ENCODE measurements at regions not wholly inside any gene's neighbourhood (a gene's known extent, or its start where the extent isn't known, plus 50 kb on each side); places are given as distances from the start of the nearest gene placed in this dataset.

DNA sequence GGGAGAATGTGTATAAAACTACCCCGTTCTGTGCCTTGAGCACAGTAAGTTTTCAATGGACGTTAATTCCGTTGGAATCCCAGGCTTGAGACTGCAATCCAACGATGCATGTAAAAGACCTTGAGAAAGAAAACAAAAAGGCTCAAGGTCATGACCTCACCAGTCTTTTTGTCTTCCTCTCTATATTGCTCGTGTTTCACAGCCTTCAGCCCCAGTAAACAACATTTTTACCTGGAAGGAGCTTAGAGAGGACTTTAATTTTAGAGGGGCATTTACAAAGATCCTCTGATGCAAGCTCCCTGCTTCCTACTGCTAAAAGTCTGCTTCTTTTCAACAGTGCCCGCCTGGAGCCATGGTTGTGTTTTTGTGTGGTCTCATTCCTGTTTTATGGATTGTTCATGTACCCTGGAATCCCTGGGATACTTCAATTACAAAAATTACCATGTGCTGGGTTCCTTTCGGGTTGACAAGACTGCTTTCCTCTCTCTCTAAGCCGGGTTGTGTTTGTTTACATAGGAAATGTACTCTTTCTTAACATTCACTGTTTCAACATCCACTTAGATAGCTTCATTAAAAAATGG, 320.1 kb upstream of the NFE2L3 start:
- DNase-seq (ENCODE audit: low read depth), result no peak
- TF ChIP-seq, protein P1, sequence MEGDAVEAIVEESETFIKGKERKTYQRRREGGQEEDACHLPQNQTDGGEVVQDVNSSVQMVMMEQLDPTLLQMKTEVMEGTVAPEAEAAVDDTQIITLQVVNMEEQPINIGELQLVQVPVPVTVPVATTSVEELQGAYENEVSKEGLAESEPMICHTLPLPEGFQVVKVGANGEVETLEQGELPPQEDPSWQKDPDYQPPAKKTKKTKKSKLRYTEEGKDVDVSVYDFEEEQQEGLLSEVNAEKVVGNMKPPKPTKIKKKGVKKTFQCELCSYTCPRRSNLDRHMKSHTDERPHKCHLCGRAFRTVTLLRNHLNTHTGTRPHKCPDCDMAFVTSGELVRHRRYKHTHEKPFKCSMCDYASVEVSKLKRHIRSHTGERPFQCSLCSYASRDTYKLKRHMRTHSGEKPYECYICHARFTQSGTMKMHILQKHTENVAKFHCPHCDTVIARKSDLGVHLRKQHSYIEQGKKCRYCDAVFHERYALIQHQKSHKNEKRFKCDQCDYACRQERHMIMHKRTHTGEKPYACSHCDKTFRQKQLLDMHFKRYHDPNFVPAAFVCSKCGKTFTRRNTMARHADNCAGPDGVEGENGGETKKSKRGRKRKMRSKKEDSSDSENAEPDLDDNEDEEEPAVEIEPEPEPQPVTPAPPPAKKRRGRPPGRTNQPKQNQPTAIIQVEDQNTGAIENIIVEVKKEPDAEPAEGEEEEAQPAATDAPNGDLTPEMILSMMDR (IDR thresholded peaks at IDR 0.05; ENCODE audit: control insufficient read depth, insufficient read depth, low read depth, low read length, missing control alignments), result no peak

DNA sequence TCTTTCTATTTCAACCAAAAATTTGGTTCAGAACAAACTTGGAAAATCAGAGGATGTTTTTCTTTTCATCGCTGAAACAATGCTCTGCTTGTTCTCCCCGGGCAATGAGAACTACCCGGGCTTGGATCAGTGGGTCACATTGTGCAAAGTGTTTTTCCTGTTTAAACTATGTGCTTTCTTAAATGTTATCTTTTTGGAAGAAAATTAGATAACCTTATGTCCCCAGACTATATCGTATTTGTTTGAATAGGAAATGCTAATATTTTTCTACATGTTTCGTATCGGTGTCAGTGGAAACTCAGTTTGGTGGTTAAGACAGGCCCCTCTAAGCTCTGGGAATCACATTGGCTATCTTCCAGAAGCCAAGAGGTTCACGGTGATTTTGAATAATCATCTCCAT, 319.5 kb upstream of the NFE2L3 start:
- TF ChIP-seq, protein P1 (IDR thresholded peaks at IDR 0.05; ENCODE audit: control insufficient read depth, insufficient read depth, low read depth, low read length, missing control alignments), result no peak
- H3K4me3 ChIP-seq (ENCODE audit: control insufficient read depth, low read depth, low read length), result no peak overlapping the region
- no peak for DNase-seq (ENCODE audit: low read depth)

More for the DNA sequence above, 320.1 kb upstream of the NFE2L3 start:
- H3K4me3 ChIP-seq (ENCODE audit: control insufficient read depth, low read depth, low read length), result no peak overlapping the region

- TF ChIP-seq, protein P1 (IDR thresholded peaks at IDR 0.05; ENCODE audit: control insufficient read depth, insufficient read depth, low read depth, low read length, missing control alignments), result no peak
- no peak overlapping the region for H3K4me3 ChIP-seq (ENCODE audit: control insufficient read depth, low read depth, low read length)
- no peak for DNase-seq (ENCODE audit: low read depth)
Measured at GRCh38 chr7:25832929-25833328, 319.1 kb upstream of the NFE2L3 start.

GRCh38 chr7:25834050-25834449, 317.9 kb upstream of the NFE2L3 start:
- no peak for DNase-seq (ENCODE audit: low read depth)
- no peak overlapping the region for H3K4me3 ChIP-seq (ENCODE audit: control insufficient read depth, low read depth, low read length)
- TF ChIP-seq, protein P1 (IDR thresholded peaks at IDR 0.05; ENCODE audit: control insufficient read depth, insufficient read depth, low read depth, low read length, missing control alignments), result no peak

DNA sequence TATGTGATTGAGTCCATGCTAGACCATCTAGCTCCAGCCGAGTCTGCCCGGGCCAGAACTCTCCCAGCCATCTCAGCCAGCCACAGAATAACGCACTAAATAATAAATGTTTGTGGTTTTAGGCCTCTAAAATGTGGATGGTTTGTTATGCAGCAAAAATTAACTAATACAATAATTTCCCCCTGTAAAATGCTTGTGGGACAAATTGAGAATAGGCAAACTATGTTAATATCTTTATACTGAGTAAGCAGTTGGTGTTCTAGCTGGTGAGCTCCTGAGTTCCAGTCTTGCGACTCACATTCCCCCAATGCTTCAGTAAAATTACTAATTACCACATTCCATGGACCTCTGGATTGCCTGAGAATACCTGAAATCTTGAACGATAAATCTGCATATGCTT, 316.8 kb upstream of the NFE2L3 start:
- no peak overlapping the region for H3K4me3 ChIP-seq (ENCODE audit: control insufficient read depth, low read depth, low read length)
- DNase-seq (ENCODE audit: low read depth), result no peak
- TF ChIP-seq, protein P1 (IDR thresholded peaks at IDR 0.05; ENCODE audit: control insufficient read depth, insufficient read depth, low read depth, low read length, missing control alignments), result no peak

DNA sequence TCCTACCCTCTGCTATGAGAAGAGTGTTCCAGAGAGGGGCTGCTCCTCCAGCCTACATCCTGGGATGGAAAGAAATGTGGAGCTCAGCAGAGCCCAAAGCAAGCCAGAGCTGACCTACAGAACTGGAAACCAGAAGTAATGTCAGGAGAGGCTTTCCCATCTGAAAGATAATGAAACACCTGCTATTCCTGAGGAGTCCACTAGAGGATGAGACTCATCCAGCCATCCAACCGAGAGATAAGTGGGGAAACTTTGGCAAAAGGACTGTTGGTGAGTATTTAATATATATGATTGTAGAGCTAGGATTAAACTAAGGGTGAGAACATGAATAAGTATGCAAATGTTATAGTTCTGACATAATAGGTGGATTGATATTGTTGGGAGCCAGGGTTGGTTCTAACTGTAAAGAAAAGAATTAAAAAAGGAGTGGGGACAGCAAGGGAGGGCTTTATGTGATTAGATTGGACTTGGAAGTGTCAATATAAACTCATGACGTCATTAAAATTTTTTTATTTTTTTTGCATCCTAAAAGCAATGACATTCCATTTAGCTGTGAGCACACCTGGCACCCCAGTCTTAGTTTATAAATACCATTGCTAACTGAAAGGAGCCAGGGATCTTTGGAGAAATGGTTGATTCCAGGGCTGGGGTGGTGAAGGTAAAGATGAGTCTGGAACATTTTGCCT, 312.8 kb upstream of the NFE2L3 start:
- no peak for DNase-seq (ENCODE audit: low read depth)
- no peak overlapping the region for H3K4me3 ChIP-seq (ENCODE audit: control insufficient read depth, low read depth, low read length)
- TF ChIP-seq, protein P1 (IDR thresholded peaks at IDR 0.05; ENCODE audit: control insufficient read depth, insufficient read depth, low read depth, low read length, missing control alignments), result peak; percentile 54
